ENCODE measurements at regions not wholly inside any gene's neighbourhood (a gene's known extent, or its start where the extent isn't known, plus 50 kb on each side); places are given as distances from the start of the nearest gene placed in this dataset.
"Not testable (repeated sequence)": the region's sequence is repeated elsewhere in the genome, so short reads cannot be mapped to it uniquely, and the experiment has no call there.

DNA sequence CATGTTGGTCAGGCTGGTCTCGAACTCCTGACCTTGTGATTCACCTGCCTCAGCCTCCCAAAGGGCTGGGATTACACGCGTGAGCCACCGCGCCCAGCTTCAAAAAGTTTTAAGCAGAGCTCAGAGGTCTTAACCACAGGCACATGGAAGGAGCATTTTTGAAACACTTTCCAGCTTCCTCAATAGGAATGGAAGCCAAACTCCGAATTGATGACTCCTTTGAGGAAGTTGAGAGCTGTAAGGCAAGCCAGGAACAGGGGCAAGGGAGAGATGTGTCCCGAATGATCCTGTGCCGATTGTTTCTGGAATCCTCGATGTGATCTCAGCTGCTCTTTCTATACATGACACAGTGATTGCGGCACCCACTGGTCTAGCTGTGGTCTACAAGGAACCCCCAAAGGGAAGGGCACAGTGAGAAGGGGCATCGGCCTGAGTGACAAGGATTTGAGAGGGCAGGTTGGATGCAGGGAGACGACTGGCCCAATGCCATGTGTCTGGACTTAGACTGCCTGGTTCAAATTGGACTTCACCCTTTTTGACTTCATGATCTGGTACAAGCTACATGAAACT is 116.2 kb downstream of the ADRA2C start:
- TF ChIP-seq, protein P1, sequence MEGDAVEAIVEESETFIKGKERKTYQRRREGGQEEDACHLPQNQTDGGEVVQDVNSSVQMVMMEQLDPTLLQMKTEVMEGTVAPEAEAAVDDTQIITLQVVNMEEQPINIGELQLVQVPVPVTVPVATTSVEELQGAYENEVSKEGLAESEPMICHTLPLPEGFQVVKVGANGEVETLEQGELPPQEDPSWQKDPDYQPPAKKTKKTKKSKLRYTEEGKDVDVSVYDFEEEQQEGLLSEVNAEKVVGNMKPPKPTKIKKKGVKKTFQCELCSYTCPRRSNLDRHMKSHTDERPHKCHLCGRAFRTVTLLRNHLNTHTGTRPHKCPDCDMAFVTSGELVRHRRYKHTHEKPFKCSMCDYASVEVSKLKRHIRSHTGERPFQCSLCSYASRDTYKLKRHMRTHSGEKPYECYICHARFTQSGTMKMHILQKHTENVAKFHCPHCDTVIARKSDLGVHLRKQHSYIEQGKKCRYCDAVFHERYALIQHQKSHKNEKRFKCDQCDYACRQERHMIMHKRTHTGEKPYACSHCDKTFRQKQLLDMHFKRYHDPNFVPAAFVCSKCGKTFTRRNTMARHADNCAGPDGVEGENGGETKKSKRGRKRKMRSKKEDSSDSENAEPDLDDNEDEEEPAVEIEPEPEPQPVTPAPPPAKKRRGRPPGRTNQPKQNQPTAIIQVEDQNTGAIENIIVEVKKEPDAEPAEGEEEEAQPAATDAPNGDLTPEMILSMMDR (optimal IDR thresholded peaks at IDR 0.05 in 1 of 3, IDR thresholded peaks at IDR 0.05 in 1 of 3, conservative IDR thresholded peaks at IDR 0.05 in 1 of 3; ENCODE audit: extremely low read depth in 1 of 3, insufficient read depth in 2 of 3, low read length in 3 of 3) = not testable (repeated sequence)
- not testable (repeated sequence) for TF ChIP-seq EZH2 (IDR thresholded peaks at IDR 0.05; ENCODE audit: low read length)
